Sigmoid colon (tissue), 6 donors: ENCODE measurements at regions not wholly inside any gene's neighbourhood (a gene's known extent, or its start where the extent isn't known, plus 50 kb on each side); places are given as distances from the start of the nearest gene placed in this dataset.
"Not testable (repeated sequence)": the region's sequence is repeated elsewhere in the genome, so short reads cannot be mapped to it uniquely, and the experiment has no call there.

Experiments used
- DNase-seq: peaks from one replicate; pipeline ENCODE4 v3.0.0-alpha.2; 2019
- H3K27ac ChIP-seq, 4 donors: fragments of 200-600 bp; sonication (generic); one replicate each; pipeline ENCODE4 v1.5.1; 2016 to 2019; ENCODE audit warnings: mild to moderate bottlenecking in 1 of 4
- H3K27me3 ChIP-seq, 3 donors: fragments of 200-600 bp; sonication (generic); one replicate each; pipeline ENCODE4 v1.5.1; 2019; ENCODE audit warnings: mild to moderate bottlenecking in 1 of 3
- H3K36me3 ChIP-seq, 4 donors: fragments of 200-600 bp; sonication (generic); one replicate each; pipeline ENCODE4 v1.5.1; 2016 to 2019
- H3K4me1 ChIP-seq, 4 donors: fragments of 200-600 bp; sonication (generic); one replicate each; pipeline ENCODE4 v1.5.1; 2017 to 2019
- H3K4me3 ChIP-seq, 4 donors: fragments of 200-600 bp; sonication (generic); one replicate each; pipeline ENCODE4 v1.5.1; 2017 to 2019; ENCODE audit warnings: mild to moderate bottlenecking in 2 of 4, moderate library complexity in 1 of 4
- H3K9me3 ChIP-seq, 4 donors: fragments of 200-600 bp in 3 of 4; sonication (generic) in 3 of 4; one replicate each; pipeline versions ENCODE4 v1.5.1 to v1.6.1; 2013 to 2019
- WGBS, 2 donors: extraction: QIAGEN DNeasy Blood & Tissue Kit; methylation state at CpG; one replicate each; pipeline ENCODE4 v1.1.7; 2013; 5-methylcytosine and 5-hydroxymethylcytosine counted together
- intact Hi-C: fragments of 100-400 bp; cut with DNase I; formaldehyde crosslinking; loops from one replicate; pipeline ENCODE4 v1.15.1; 2023
- donor health status: healthy with polysubstance abuse.
- donor health status: healthy.

DNA sequence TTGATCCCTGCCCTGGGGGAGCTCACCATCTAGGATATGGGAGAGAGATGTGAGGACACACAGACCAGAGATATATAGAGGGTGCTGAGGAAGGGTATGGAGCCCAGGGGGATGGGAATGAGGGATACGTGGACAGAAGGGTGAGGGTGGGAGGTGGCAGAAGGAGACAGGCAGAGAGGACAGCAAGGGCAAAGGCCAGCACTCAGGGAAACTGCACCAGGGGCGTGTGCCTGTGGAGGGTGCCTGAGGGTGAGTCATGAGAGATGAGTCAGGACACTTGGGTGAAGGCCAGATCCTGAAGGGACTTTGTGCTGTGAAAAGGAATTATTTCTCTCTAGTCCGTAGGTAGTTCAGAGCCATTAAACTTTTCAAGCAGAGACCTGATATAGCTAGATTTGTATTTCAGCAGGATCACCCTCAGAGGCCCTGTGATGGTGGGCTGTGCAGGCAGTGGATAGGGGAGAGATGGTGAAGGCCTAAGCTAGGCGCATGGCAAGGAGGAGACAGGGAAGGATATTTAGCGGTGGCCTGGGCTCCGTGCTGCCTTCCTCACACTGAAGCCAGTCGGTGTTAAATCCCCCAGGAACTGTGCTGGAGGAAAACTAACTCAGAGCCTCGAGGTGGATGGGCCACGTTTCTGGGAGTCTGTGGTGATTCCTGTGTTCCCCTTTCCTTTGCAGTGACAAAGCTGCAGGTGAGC is 3075.0 kb downstream of the RPIA start:
- H3K4me3 ChIP-seq, H3K27me3 ChIP-seq, H3K4me1 ChIP-seq, H3K27ac ChIP-seq, H3K9me3 ChIP-seq, DNase-seq, H3K36me3 ChIP-seq, intact Hi-C loops: not testable (repeated sequence)
- WGBS, 2 donors: 19 to 62% methylated on average over 9 of the region's 9 CpGs

DNA sequence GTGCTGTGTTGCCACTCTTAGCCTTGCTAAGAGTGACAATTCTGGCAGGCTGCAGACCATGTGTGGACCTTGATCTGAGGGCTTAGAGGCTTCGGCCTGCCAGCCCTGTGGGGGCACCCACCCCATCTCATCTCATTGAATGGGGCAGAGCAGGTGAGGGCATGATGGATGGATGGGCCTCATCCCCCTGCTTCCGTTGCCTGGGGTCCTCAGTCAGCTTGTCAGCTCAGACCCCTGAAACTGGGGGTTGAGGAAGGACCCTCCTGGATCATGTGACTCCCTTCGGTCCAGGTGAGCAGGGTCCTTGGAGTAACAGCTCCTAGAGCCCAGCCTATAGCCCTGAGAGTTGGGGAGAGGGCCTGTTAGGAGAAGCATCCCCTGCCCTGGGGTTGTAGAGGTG is 3076.8 kb downstream of the RPIA start:
- H3K9me3 ChIP-seq, H3K27ac ChIP-seq, H3K27me3 ChIP-seq, H3K36me3 ChIP-seq, intact Hi-C loops, H3K4me1 ChIP-seq, DNase-seq, H3K4me3 ChIP-seq: not testable (repeated sequence)
- WGBS, 2 donors: 84 to 85% methylated on average over 3 of the region's 3 CpGs

DNA sequence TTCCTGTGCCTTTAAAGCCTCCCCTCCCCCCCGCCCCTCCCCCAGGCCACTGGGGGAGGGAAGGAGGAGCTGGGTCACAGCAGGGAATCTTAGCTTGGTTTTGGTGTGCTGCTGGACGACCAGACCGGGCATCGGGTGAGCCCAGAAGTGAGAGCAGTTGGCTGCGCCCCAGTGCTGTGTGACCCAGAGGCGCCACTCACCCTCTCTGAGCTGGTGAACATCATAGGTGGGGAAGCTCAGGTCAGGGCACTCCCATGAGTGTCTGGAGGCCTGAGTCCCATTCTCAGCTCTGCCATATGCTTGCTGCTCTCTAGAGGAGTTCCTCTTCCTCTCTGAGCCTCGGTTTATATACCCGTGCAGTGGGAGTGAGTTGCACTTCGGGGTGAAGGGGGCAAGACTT is 3077.5 kb downstream of the RPIA start:
- DNase-seq, H3K27ac ChIP-seq, H3K9me3 ChIP-seq, H3K4me3 ChIP-seq, H3K4me1 ChIP-seq, H3K27me3 ChIP-seq, H3K36me3 ChIP-seq, intact Hi-C loops: not testable (repeated sequence)
- WGBS, 2 donors: 78 to 79% methylated on average over 9 of the region's 9 CpGs

DNA sequence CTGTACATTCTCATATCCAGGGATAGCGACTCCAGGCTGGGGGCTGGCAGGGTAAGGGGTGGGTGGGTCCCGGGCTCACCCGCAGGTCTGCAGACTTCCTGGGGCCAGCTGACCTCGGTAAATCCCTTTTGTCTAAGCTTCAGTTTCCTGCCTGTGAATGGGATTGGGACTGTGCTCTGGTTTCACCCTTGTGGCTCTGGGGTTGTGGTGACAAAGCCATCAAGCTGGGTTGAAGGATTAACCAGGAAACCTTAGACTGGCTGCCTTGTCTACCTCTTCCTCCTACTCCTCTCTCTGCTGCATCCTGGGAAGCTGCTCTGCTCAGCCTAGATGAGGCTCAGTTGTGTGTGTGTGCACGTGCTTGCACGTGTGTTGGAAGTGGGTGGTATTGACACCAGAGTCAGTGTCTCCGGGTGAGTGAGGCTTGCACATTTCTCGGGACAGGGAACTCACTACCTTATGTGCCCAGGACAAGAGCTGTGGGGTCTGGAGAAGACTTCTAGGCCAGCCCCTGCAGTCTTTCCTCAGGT is 3078.6 kb downstream of the RPIA start:
- H3K36me3 ChIP-seq, H3K9me3 ChIP-seq, H3K27me3 ChIP-seq, H3K4me3 ChIP-seq, DNase-seq, H3K4me1 ChIP-seq, H3K27ac ChIP-seq, intact Hi-C loops: not testable (repeated sequence)
- WGBS, 2 donors: 67 to 71% methylated on average over 8 of the region's 8 CpGs

DNA sequence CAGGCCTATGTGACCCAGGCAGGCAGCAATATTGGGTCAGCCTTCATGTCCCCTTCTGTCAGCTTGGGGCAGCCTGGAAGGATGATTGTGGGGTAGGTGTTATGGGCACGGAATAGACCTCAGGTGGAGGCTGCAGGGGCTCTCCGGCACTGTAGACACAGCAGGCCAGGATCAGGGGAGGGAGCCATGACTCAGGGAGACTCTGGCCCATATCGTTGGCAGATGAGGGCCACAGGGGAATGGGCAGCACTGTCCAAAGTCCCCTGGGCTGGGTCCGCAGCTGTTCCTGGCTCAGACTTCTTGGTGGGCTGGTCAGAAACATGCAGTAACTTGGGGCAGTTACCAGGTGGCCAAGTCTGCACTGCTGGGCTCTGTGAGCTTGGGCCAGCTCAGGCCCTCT is 3080.1 kb downstream of the RPIA start:
- H3K9me3 ChIP-seq, H3K27me3 ChIP-seq, H3K4me3 ChIP-seq, intact Hi-C loops, H3K4me1 ChIP-seq, H3K36me3 ChIP-seq, H3K27ac ChIP-seq, DNase-seq: not testable (repeated sequence)
- WGBS, 2 donors: 54 to 83% methylated on average over 4 of the region's 4 CpGs

DNA sequence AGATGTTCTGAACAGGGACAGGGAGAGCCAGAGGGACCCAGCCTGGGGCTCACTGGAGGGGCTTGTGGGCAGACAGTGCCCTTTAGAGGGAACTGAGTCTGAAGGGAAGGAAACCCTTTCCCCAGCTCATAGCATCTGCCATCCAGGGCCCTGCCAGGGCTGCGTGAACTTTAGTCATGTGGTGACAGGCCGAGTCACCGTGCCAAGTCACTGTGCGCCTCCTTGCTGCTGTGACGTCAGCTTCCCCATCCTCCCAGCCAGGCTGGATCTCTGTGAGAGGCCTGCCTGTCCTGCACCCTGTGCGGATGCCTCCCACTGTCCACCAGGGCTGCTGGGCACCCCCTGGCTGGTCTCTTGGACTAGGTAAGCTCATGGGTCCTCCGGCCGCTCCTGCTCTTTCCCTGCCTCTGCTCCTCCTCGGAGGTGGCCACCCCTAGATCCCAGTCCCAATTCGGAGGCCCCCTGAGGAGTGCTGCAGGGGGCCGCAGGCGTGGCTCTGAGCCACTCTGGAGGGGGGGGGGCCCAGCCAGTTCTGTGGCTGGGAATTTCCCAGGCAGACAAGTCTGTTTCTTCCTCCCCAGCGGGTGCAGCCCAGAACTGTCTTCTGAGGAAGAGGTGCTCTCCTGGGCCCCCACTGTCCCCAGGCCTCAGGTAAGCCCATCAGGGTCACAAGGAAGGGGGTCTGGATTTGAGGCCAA is 3080.9 kb downstream of the RPIA start:
- H3K27me3 ChIP-seq, intact Hi-C loops, H3K36me3 ChIP-seq, H3K9me3 ChIP-seq, H3K4me1 ChIP-seq, H3K4me3 ChIP-seq, DNase-seq, H3K27ac ChIP-seq: not testable (repeated sequence)
- WGBS, 2 donors: 63 to 85% methylated on average over 12 of the region's 13 CpGs

DNA sequence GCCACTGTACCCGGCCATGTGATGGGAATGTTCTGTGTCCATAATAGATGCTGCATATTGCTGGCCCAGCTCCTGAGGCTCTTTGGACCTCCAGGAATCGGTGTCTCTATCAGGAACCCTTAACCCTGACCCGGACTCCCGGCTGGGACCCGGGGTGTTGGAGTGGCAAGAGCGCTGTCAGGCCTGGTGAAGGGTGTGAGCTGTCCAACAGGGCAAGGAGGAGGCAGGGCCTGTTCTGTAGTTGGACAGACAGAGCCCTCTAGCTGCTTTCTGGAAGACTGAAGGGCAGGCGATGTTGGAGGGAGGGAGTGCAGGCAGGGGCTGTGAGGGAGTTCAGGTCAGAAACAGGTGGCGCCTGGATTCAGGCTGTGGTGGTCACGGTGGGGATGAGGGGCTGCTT is 3082.3 kb downstream of the RPIA start:
- H3K4me1 ChIP-seq, H3K27me3 ChIP-seq, H3K9me3 ChIP-seq, DNase-seq, H3K27ac ChIP-seq, H3K36me3 ChIP-seq, intact Hi-C loops, H3K4me3 ChIP-seq: not testable (repeated sequence)
- WGBS, 2 donors: 74 to 84% methylated on average over 7 to 8 of the region's 9 CpGs

DNA sequence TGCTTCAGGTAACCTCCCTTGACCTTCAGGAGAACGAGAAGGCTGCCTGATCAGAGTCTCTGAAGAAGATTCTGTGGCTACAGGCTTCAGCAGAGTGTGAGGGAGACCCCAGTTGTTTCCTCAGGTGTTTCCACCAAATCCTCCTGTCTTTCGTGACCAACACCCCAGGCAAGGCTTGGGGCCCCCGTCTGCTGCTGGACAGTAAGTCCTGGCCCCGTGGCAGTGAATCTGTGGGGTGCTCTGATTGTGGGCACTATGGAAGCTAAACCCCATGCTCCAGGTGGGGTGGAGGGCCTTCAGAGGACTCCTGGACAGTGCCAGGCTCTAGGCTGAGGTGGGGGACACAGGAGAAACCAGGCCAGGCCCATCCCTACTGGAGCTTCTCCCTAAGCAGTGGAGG is 3083.7 kb downstream of the RPIA start:
- H3K4me3 ChIP-seq, H3K4me1 ChIP-seq, H3K27me3 ChIP-seq, DNase-seq, H3K9me3 ChIP-seq, H3K27ac ChIP-seq, intact Hi-C loops, H3K36me3 ChIP-seq: not testable (repeated sequence)
- 82 to 83% methylated on average over 4 of the region's 4 CpGs for whole genome bisulfite sequencing, 2 donors

DNA sequence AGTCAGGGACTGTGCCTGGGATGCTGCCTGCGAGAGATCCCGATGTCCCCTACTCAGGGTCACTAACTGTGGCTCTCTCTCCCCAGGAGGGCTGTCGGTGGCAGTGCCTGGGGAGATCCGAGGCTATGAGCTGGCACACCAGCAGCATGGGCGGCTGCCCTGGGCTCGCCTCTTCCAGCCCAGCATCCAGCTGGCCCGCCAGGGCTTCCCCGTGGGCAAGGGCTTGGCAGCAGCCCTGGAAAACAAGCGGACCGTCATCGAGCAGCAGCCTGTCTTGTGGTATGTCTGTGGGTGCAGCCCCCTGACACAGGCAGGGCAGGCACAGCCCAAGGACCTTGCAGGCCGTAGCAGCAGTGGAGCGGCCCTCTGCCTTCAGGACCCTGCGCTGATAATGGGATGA is 3088.9 kb downstream of the RPIA start:
- H3K4me3 ChIP-seq, H3K36me3 ChIP-seq, H3K9me3 ChIP-seq, intact Hi-C loops, H3K27me3 ChIP-seq, H3K4me1 ChIP-seq, DNase-seq, H3K27ac ChIP-seq: not testable (repeated sequence)
- 81 to 94% methylated on average over 14 of the region's 14 CpGs for WGBS, 2 donors

DNA sequence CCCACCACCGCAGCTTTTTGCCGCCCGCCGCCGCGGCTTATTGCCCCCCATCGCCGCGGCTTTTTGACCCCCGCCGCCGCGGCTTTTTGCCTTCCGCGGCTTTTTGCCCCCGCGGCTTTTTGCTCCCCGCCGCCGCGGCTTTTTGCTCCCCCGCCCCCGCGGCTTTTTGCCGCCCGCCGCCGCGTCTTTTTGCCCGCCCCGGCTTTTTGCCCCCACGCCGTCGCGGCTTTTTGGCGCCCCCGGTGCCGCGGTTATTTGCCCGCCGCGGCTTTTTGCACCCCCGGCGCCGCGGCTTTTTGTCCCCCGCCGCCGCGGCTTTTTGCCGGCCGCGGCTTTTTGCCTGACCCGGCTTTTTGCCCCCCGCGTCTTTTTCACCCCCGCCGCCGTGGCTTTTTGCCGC is 3061.8 kb upstream of the TEKT4 start:
- H3K36me3 ChIP-seq, H3K27me3 ChIP-seq, H3K27ac ChIP-seq, intact Hi-C loops, DNase-seq, H3K4me1 ChIP-seq, H3K9me3 ChIP-seq: not testable (repeated sequence)
- WGBS, 2 donors: 1 to 3% methylated on average over 30 to 31 of the region's 60 CpGs
- H3K4me3 ChIP-seq: peak overlapping the region; percentile 22 to 48 (median 40)
